GM18867 (cell line): ENCODE measurements at regions not wholly inside any gene's neighbourhood (a gene's known extent, or its start where the extent isn't known, plus 50 kb on each side); places are given as distances from the start of the nearest gene placed in this dataset.

Experiments
- ATAC-seq: cut with Tn5 transposase; IDR thresholded peaks from one replicate; pipeline ENCODE4 v1.9.1; 2021; ENCODE audit warnings: mild to moderate bottlenecking, moderate library complexity; ENCODE audit not compliant: unreplicated experiment

GRCh38 chr4:153131596-153131995 lies 72.6 kb upstream of the TRIM2 start:
- no peak for ATAC-seq

GRCh38 chr4:153137159-153137558 lies 67.1 kb upstream of the TRIM2 start:
- ATAC-seq = no peak

- no peak for ATAC-seq
Observed at GRCh38 chr4:153137677-153138630, 66.3 kb upstream of the TRIM2 start.

GRCh38 chr4:153138736-153139135 lies 65.5 kb upstream of the TRIM2 start:
- no peak for ATAC-seq

GRCh38 chr4:153140294-153140693 lies 63.9 kb upstream of the TRIM2 start:
- no peak for ATAC-seq

GRCh38 chr4:153141238-153141637 lies 63.0 kb upstream of the TRIM2 start:
- no peak for ATAC-seq

- ATAC-seq = no peak
Observed at GRCh38 chr4:153142700-153143438, 61.4 kb upstream of the TRIM2 start.

GRCh38 chr4:153143527-153144348 lies 60.5 kb upstream of the TRIM2 start:
- no peak for ATAC-seq

GRCh38 chr4:153146031-153146430 lies 58.2 kb upstream of the TRIM2 start:
- ATAC-seq = no peak

GRCh38 chr4:153146961-153147360 lies 57.3 kb upstream of the TRIM2 start:
- no peak for ATAC-seq

GRCh38 chr4:153148791-153149190 lies 55.5 kb upstream of the TRIM2 start:
- ATAC-seq = no peak

GRCh38 chr4:153151535-153152455 lies 52.4 kb upstream of the TRIM2 start:
- no peak for ATAC-seq

- peak; percentile 25 for ATAC-seq
Observed at GRCh38 chr4:153152501-153153338, 51.5 kb upstream of the TRIM2 start.

GRCh38 chr4:153153339-153153871 lies 50.8 kb upstream of the TRIM2 start:
- peak; percentile 67 for ATAC-seq

GRCh38 chr4:153154007-153154975 lies 50.0 kb upstream of the TRIM2 start:
- ATAC-seq = no peak
